ENCODE measurements at regions not wholly inside any gene's neighbourhood (a gene's known extent, or its start where the extent isn't known, plus 50 kb on each side); places are given as distances from the start of the nearest gene placed in this dataset.

GRCh38 chr19:30115947-30116346 is 173.9 kb downstream of the URI1 start:
- no peaks in the 10 kb centered on the region for H3K9me2 ChIP-seq (ENCODE audit: insufficient read depth)
- BruUV-seq (replicated peaks): no TSS peak
- H3K9me3 ChIP-seq (ENCODE audit: insufficient read depth, low read depth): no peaks in the 10 kb centered on the region
- H3K79me2 ChIP-seq (ENCODE audit: low read depth): no peaks in the 10 kb centered on the region
- POLR2A ChIA-PET (ENCODE audit: unreplicated experiment): no interaction called here
- TF ChIP-seq CTCF (conservative IDR thresholded peaks at IDR 0.05) (no peak), EZH2 (IDR thresholded peaks at IDR 0.05; ENCODE audit: low read depth) (no peak)
- intact Hi-C loops (cut with micrococcal nuclease; ENCODE audit: unreplicated experiment): no loop called here
- no peaks in the 10 kb centered on the region for H3K4me1 ChIP-seq (replicated peaks; ENCODE audit: insufficient read depth)
- no peaks in the 10 kb centered on the region for H3K36me3 ChIP-seq (ENCODE audit: low read depth)
- no peak overlapping the region for H3K4me2 ChIP-seq
- H3K4me3 ChIP-seq: no peak overlapping the region
- peaks cover 91% of the 10 kb centered on the region for H3K27me3 ChIP-seq (ENCODE audit: insufficient read depth, low read depth)
- CTCF ChIA-PET: no interaction called here
- no peak overlapping the region for H3K27ac ChIP-seq
- H4K20me1 ChIP-seq (ENCODE audit: insufficient read depth): no peaks in the 10 kb centered on the region
- no peak for DNase-seq
- no peak overlapping the region for H2AFZ ChIP-seq
- H3F3A ChIP-seq (ENCODE audit: insufficient read depth, low read depth): no peaks in the 10 kb centered on the region

- Histone ChIP-seq H3K27ac (no peak overlapping the region), H3K9me3 (ENCODE audit: insufficient read depth, low read depth) (no peaks in the 10 kb centered on the region), H3K4me1 (replicated peaks; ENCODE audit: insufficient read depth) (no peaks in the 10 kb centered on the region), H3K4me2 (no peak overlapping the region), H3K9me2 (ENCODE audit: insufficient read depth) (no peaks in the 10 kb centered on the region), H3K36me3 (ENCODE audit: low read depth) (no peaks in the 10 kb centered on the region), H3F3A (ENCODE audit: insufficient read depth, low read depth) (no peaks in the 10 kb centered on the region), H2AFZ (no peak overlapping the region), H3K79me2 (ENCODE audit: low read depth) (no peaks in the 10 kb centered on the region), H3K27me3 (ENCODE audit: insufficient read depth, low read depth) (peaks cover 91% of the 10 kb centered on the region), H3K4me3 (no peak overlapping the region), H4K20me1 (ENCODE audit: insufficient read depth) (no peaks in the 10 kb centered on the region)
- TF ChIP-seq EZH2 (IDR thresholded peaks at IDR 0.05; ENCODE audit: low read depth) (no peak), CTCF (conservative IDR thresholded peaks at IDR 0.05) (no peak)
- no TSS peak for BruUV-seq (replicated peaks)
- no peak for DNase-seq
- intact Hi-C loops (cut with micrococcal nuclease; ENCODE audit: unreplicated experiment): no loop called here
- POLR2A ChIA-PET (ENCODE audit: unreplicated experiment): no interaction called here
- CTCF ChIA-PET: no interaction called here
Observed at GRCh38 chr19:30116530-30116929, 174.5 kb downstream of the URI1 start.

- Histone ChIP-seq H3K79me2 (ENCODE audit: low read depth) (no peaks in the 10 kb centered on the region), H3K9me2 (ENCODE audit: insufficient read depth) (no peaks in the 10 kb centered on the region)
Observed at GRCh38 chr19:30116984-30117555, 175.0 kb downstream of the URI1 start.

More at GRCh38 chr19:30116984-30117555, 175.0 kb downstream of the URI1 start:
- BruUV-seq (replicated peaks): no TSS peak
- Histone ChIP-seq H3K9me3 (ENCODE audit: insufficient read depth, low read depth) (no peaks in the 10 kb centered on the region), H3K36me3 (ENCODE audit: low read depth) (no peaks in the 10 kb centered on the region), H3K4me2 (no peak overlapping the region), H3F3A (ENCODE audit: insufficient read depth, low read depth) (no peaks in the 10 kb centered on the region), H2AFZ (no peak overlapping the region), H4K20me1 (ENCODE audit: insufficient read depth) (no peaks in the 10 kb centered on the region), H3K27ac (no peak overlapping the region), H3K4me3 (no peak overlapping the region), H3K27me3 (ENCODE audit: insufficient read depth, low read depth) (peaks cover 91% of the 10 kb centered on the region), H3K4me1 (replicated peaks; ENCODE audit: insufficient read depth) (no peaks in the 10 kb centered on the region)
- TF ChIP-seq EZH2 (IDR thresholded peaks at IDR 0.05; ENCODE audit: low read depth) (no peak), CTCF (conservative IDR thresholded peaks at IDR 0.05) (no peak)
- no peak for DNase-seq
- CTCF ChIA-PET: no interaction called here
- POLR2A ChIA-PET (ENCODE audit: unreplicated experiment): no interaction called here
- intact Hi-C loops (cut with micrococcal nuclease; ENCODE audit: unreplicated experiment): no loop called here
